OCI-M1 (cell line): ENCODE measurements at regions not wholly inside any gene's neighbourhood (a gene's known extent, or its start where the extent isn't known, plus 50 kb on each side); places are given as distances from the start of the nearest gene placed in this dataset.
A peak's percentile ranks its signal among the peaks of the same experiment; 100 is the strongest.
"Not testable (repeated sequence)": the region's sequence is repeated elsewhere in the genome, so short reads cannot be mapped to it uniquely, and the experiment has no call there.

ENCODE experiments used
- DNase-seq: peaks from one replicate; lab custom pipeline; 2025; lab: John Stamatoyannopoulos, UW

DNA sequence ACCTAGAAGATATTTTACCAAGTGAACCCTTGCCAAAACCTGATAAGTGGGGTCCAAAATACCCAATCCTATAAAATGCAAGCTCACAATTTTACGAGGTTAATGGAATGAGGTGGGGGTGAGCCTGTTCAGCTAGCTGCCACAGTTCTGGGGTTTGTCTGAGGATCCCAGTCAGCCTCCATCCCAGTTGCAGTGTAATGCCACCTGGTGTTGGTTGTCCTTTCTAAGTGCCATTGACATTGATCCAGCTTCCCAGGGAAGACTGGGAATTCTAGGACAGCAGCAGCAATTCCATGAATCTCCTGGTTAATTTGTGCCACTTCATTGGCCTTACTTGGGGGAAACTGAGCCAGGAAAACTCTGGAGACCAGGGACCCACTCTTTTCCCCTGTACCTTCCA lies 298.3 kb downstream of the RWDD3 start:
- no peak for DNase-seq

- no peak for DNase-seq
Observed at GRCh38 chr1:95534985-95535384, 301.0 kb downstream of the RWDD3 start.

DNA sequence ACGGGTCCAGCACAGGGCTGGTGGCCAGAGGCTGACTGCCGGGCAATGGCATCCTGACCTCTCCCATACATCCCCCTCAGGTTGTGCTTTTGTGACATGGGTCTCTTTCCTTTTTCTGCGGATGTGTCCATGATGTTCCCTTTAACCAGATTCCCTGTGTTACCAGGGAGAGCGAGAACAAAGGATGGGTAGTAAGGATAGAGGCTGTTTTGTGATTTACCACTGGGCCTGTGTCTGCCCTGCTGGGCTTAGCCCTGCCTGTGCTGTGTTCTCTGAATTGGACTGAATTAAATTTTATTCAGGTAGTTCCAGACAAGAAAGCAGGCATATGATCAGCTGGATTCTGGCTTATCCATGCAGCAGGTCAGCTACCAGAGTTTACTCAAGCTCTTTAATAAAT lies 301.6 kb downstream of the RWDD3 start:
- no peak for DNase-seq

- no peak for DNase-seq
Observed at GRCh38 chr1:95536501-95536900, 302.5 kb downstream of the RWDD3 start.

GRCh38 chr1:95537176-95537575 lies 303.2 kb downstream of the RWDD3 start:
- no peak for DNase-seq

DNA sequence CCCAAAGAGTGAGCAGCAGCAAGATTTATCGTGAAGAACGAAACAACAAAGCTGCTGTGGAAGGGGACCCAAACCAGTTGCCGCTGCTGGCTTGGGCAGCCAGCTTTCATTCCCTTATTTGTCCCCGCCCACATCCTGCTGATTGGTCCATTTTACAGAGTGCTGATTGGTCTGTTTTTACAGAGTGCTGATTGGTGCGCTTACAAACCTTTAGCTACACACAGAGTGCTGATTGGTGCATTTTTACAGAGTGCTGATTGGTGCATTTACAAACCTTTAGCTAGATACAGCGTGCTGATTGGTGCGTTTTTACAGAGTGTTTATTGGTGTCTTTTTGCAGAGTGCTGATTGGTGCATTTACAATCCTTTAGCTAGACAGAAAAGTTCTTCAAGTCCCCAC lies 304.2 kb downstream of the RWDD3 start:
- not testable (repeated sequence) for DNase-seq

DNA sequence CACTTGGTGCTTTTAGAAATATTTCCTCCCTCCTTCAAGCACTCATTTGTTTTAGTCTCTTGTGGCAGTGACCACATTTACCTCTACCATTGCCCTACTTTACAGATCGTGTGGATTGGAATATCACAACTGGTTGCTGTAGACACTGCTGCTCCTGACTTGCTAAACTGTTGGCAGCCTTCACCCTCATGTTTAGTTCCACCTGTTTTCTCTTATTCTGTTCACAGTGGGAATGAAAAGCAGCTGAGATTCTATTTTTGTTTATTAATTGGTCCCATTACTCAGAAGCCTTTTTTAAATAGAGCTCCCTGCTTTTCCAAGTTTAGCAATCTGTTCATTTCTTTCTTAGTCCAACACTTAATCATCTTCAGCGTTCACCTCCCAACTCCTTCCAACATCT lies 308.9 kb downstream of the RWDD3 start:
- no peak for DNase-seq

- DNase-seq = no peak
Observed at GRCh38 chr1:95547005-95547404, 313.0 kb downstream of the RWDD3 start.

- no peak for DNase-seq
Observed at GRCh38 chr1:95548211-95548610, 314.2 kb downstream of the RWDD3 start.

- DNase-seq = no peak
Observed at GRCh38 chr1:95551201-95551600, 317.2 kb downstream of the RWDD3 start.

DNA sequence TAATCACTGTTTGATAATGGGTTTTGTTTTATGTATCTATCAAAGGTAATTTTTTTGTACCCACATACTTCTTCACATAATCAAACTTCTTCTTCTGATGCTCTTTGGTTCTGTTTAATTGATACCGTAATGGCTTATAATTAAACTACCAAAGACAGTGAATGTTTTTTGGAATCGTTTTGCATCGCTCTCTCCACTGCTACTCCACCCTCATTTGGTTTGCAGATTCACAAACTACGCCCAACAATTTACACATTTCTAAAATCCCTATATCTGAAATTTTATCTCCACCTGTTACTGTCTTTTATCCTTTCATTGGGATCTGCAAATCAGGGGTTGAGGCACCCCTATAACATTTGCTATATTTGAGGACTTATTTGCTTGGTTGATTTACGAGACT lies 319.6 kb downstream of the RWDD3 start:
- DNase-seq = no peak

DNA sequence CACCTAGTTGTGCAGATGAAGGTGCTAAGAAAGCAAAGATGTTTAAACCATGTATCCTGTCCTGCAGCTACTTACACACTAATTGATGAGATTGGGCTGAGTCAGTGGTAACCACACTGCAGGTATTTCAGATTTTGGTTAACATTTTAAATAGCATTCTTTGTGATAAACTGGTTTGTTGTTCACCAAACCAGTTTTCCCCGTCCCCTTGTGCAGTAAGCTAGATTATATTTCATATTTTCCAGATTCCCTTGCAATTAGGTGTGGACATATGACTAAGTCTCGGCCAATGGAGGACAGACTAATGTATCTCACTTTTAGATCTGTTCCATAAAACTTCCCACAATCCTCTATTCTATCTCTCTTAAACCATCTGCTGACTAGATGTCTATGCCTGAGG lies 320.4 kb downstream of the RWDD3 start:
- no peak for DNase-seq

- peak; percentile 81 for DNase-seq
Observed at GRCh38 chr1:95558791-95559190, 324.8 kb downstream of the RWDD3 start.

DNA sequence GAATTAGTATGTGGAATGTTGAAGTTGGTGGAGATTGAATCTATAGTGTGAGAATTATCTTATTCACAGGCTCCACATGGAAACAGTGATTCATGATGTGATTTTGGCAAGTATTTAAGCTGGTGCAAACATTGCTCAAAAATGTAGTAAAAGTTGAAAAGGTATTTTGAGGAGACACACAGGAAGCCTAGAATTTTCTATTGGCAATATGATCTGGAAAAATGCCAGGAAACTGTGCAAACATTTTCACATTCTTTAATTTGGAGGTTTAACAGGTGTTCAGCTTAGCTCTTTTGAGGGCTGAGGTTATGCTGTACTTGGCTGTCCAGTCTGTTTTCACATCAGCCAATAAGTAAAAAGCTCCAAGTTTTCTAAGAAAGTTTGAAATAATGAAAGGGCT lies 327.3 kb downstream of the RWDD3 start:
- no peak for DNase-seq

DNA sequence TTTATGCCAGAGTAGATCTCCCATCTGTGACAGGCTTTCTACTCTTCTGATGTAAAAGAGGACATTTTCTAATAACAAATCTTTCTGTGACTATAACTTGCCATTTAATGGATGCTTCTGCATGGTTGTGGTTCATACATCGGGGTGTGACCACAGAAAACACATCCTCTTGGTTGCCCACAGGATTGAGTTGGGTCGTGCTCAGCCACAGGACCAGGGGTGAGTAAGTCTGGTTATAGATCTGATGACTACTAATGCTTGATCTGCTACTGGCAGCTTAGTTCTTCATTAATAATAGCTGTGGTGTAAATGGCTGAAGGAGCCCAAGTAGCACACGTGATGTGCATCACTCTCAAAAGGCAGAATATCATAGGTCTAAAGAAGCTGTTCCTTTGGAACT lies 328.2 kb downstream of the RWDD3 start:
- no peak for DNase-seq

DNA sequence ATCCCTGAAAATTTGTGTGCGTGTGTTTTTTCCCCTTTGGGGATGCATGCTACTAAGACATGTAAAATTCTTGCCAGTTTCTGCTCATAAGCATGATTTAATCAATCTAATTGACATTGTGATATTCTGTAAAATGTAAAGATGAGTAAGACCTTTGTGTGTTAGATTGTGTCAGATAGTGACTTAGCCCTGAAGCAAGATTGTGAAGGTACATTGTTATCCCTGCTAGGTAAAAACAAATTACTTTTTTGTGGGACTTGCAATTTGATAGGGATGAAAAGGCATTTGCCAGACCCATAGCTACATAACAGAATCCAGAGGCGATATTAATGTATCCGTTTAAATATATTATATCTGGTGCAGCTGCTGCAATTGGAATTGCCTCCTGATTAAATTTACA lies 338.0 kb downstream of the RWDD3 start:
- no peak for DNase-seq

DNA sequence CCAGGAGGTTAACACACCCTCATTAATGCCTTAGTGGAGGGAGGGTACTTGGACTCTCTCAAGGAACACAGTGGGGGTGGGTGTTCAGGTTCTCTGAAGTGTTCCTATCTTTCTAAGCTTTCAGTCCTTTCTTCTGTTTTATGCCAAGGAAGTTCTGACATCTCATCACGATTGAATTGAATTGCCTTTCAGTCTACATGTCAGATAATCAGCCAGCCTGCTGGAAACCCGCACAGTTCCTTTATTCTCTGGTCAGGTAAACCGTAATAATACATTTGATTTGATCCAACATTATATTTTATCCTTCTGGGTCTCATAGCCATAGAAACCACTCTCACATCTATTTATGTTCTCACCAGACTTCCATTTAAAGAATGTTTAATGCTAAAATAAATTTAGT lies 339.0 kb downstream of the RWDD3 start:
- no peak for DNase-seq

GRCh38 chr1:95575291-95575690 lies 341.3 kb downstream of the RWDD3 start:
- no peak for DNase-seq

DNA sequence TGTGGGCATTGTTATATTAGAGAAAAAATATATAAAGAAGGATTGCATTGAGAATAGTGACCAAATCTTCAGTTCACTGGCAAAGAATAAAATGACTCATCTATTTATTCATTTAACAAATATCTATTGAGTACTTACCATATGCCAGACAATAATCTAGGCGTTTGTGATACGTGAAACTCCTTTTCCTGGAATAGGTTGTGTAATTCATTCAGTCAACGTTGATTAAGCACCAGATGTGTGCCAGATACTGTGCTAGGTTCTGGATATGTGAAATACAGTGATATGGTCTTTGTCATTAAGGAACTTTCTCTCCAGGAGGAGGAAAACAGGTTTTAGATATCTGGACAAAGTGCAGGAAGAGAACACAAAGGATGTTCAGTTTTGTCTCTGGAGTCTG lies 344.5 kb downstream of the RWDD3 start:
- DNase-seq = peak; percentile 22

- DNase-seq = no peak
Observed at GRCh38 chr1:95582191-95582590, 348.2 kb downstream of the RWDD3 start.

GRCh38 chr1:95582746-95583145 lies 348.7 kb downstream of the RWDD3 start:
- DNase-seq = no peak

DNA sequence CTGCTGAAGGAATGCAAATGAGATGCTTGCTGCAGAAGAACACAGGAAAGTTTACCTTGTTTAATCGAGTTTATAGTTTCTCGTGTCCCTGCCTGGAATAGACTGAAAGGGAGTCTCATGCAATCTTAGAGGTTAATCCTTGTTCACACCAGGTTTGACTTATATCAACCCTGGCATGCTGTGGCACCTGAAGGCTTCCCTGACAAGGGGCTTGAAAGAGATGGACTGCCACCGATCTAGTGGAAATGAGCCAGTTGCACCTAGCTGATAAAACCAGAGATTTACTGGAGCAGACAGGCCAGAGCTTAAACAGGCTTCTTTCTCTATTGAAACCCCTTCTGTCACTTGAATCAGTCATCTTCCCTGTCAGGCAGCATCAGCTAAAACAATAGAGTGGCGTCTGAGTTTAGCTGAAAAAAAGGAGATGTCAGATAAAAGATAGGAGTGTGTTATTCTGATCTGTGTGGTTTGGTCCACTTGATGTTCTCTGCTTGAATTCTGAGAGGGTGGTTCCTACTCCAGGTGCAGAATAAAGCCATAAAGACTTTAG lies 349.7 kb downstream of the RWDD3 start:
- DNase-seq = no peak

GRCh38 chr1:95584315-95584714 lies 350.3 kb downstream of the RWDD3 start:
- DNase-seq = no peak

DNA sequence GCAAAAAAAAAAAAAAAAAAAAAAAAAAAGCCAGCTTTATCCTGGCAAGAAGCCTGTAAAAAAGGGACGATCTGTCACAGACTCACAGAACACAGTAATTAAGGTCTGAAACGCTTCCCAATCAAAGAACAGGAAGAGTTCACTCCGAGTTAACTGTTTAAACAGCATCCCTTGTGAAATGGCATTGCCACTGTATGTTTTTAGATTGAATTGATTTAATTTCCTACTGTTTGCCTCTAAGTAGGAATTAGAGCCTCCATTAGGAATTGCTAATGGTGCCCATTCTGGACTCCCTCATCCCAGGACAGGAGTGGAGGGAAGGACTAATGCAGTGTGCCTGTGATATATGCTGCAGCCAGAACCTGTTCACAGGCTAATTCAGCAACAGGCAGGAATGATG lies 370.8 kb downstream of the RWDD3 start:
- DNase-seq = no peak

GRCh38 chr1:95614197-95614596 lies 380.2 kb downstream of the RWDD3 start:
- DNase-seq = no peak
